Mesendoderm (in vitro differentiated cells): ENCODE measurements at regions not wholly inside any gene's neighbourhood (a gene's known extent, or its start where the extent isn't known, plus 50 kb on each side); places are given as distances from the start of the nearest gene placed in this dataset.

Experiments used
- DNase-seq: peaks from one replicate; pipeline ENCODE4 v3.0.0; 2013
- H2AK5ac ChIP-seq: 2 replicates; pipeline ENCODE4 v1.6.1; 2013; ENCODE audit warnings: low read length, inconsistent platforms
- H2BK120ac ChIP-seq: 2 replicates; pipeline ENCODE4 v1.6.1; 2013; ENCODE audit warnings: low read depth, mild to moderate bottlenecking, low read length, moderate library complexity, mixed read lengths
- H2BK15ac ChIP-seq: replicated peaks from 2 replicates; pipeline ENCODE4 v1.6.1; 2013; ENCODE audit warnings: low read depth, mild to moderate bottlenecking, moderate library complexity
- H2BK5ac ChIP-seq: 2 replicates; pipeline ENCODE4 v1.6.1; 2013; ENCODE audit warnings: low read length, inconsistent platforms
- H3K18ac ChIP-seq: 2 replicates; pipeline ENCODE4 v1.6.1; 2013; ENCODE audit warnings: mild to moderate bottlenecking, low read length, mixed read lengths
- H3K23ac ChIP-seq: one replicate; pipeline ENCODE4 v1.6.1; 2013; ENCODE audit warnings: low read length
- H3K27ac ChIP-seq: 2 replicates; pipeline ENCODE4 v1.5.1; 2013; ENCODE audit warnings: low read depth, mild to moderate bottlenecking, inconsistent platforms, low read length, moderate library complexity
- H3K27me3 ChIP-seq: 2 replicates; pipeline ENCODE4 v1.6.1; 2013; ENCODE audit warnings: low read length, control low read depth, mild to moderate bottlenecking, inconsistent platforms; ENCODE audit not compliant: insufficient read depth, poor library complexity
- H3K36me3 ChIP-seq: 2 replicates; pipeline ENCODE4 v1.6.1; 2013; ENCODE audit warnings: low read length, inconsistent platforms; ENCODE audit not compliant: control insufficient read depth, insufficient read depth
- H3K4ac ChIP-seq: one replicate; pipeline ENCODE4 v1.6.1; 2013; ENCODE audit warnings: low read depth, mild to moderate bottlenecking, low read length, moderate library complexity
- H3K4me1 ChIP-seq: 2 replicates; pipeline ENCODE4 v1.6.1; 2013; ENCODE audit warnings: low read depth, low read length, inconsistent platforms; ENCODE audit not compliant: control insufficient read depth
- H3K4me2 ChIP-seq: 2 replicates; pipeline ENCODE4 v1.6.1; 2013; ENCODE audit warnings: low read length
- H3K4me3 ChIP-seq: 2 replicates; pipeline ENCODE4 v1.5.1; 2013; ENCODE audit warnings: mild to moderate bottlenecking, low read length
- H3K56ac ChIP-seq: one replicate; pipeline ENCODE4 v1.6.1; 2013; ENCODE audit warnings: low read length
- H3K79me1 ChIP-seq: 2 replicates; pipeline ENCODE4 v1.6.1; 2013; ENCODE audit warnings: low read length, inconsistent platforms
- H3K79me2 ChIP-seq: 2 replicates; pipeline ENCODE4 v1.6.1; 2013; ENCODE audit warnings: mild to moderate bottlenecking, low read length; ENCODE audit not compliant: control insufficient read depth, insufficient read depth
- H3K9ac ChIP-seq: 2 replicates; pipeline ENCODE4 v1.6.1; 2013; ENCODE audit warnings: low read length, inconsistent platforms
- H4K5ac ChIP-seq: one replicate; pipeline ENCODE4 v1.6.1; 2013; ENCODE audit warnings: low read length
- H4K8ac ChIP-seq: one replicate; pipeline ENCODE4 v1.6.1; 2013; ENCODE audit warnings: low read depth, mild to moderate bottlenecking, control low read depth, low read length, moderate library complexity
- WGBS: extraction: QIAGEN DNeasy Blood & Tissue Kit; methylation state at CpG from one replicate; pipeline ENCODE4 v1.1.7; 2013; ENCODE audit warnings: low lambda C conversion rate, missing lambda C conversion rate; ENCODE audit not compliant: insufficient coverage; ENCODE audit errors: extremely low coverage; 5-methylcytosine and 5-hydroxymethylcytosine counted together

DNA sequence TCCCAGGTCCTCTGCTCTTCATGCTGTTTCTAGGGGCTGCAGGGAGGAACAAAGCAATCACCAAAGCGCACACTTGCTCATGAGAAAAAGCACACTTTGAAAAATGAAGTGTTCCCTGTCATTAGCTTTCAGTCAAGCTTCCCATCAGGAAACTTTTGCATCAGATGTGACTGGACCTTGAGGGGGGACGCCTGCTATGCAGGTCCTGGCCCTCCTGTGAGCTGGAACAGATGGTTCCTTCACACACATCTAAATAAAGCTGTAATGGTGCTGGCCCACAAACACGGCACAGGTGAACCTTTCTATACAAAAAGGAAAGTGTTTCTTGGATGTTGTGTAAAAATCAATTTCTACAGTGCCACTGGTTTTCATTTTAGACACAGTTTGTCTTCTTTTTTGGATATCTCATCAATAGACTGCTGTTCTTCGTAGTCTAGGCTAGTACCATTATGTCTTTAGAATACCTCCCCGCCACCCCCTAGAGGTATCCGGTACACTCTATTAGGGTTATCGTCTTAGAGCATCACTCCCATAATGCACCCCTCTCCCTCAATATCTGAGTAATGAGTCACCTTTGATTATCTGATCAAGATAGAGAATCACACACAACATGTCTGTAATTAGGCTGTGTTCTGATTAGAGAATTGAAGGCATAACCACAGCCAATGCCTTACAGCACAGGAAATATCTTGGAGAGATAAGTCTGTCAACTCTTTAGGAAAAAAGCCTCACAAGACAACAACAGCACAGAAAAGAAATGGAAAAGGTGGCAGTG lies 266.3 kb downstream of the TLR4 start:
- Histone ChIP-seq H4K5ac (no peak overlapping the region), H2BK15ac (no peak overlapping the region), H3K27ac (no peak overlapping the region), H2BK120ac (no peak overlapping the region), H3K4me1 (no peaks in the 10 kb centered on the region), H3K23ac (no peak overlapping the region), H3K18ac (no peak overlapping the region), H3K4me3 (no peak overlapping the region), H3K9ac (no peak overlapping the region), H2AK5ac (no peak overlapping the region), H3K36me3 (no peaks in the 10 kb centered on the region), H3K79me1 (no peaks in the 10 kb centered on the region), H3K4ac (no peak overlapping the region), H3K27me3 (no peaks in the 10 kb centered on the region), H4K8ac (no peak overlapping the region), H3K56ac (no peak overlapping the region), H2BK5ac (no peak overlapping the region), H3K79me2 (no peaks in the 10 kb centered on the region), H3K4me2 (no peak overlapping the region)
- WGBS: no CpG with 5 or more reads among the region's 7 CpGs
- peak; percentile 53 for DNase-seq

DNA sequence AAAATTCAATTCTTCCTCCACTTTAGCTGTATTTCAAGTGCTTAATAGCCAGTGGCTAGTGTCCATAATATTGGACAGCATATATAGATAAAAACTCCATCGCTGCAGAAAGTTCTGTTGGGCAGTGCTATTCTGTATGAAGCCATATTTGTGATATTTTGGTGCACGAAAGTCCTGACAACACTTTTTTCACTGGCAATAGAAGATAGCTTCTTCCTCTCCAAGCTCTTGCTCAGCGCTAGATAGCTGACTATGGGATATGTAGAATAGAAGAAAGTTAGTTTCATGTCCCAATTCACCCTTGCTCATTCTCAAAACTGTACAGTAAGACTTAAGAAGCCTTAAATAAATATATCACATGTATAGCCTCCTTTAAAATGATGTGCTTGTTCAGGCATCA lies 269.9 kb downstream of the TLR4 start:
- Histone ChIP-seq H3K27me3 (no peaks in the 10 kb centered on the region), H2AK5ac (no peak overlapping the region), H2BK5ac (no peak overlapping the region), H3K4me2 (no peak overlapping the region), H3K4me1 (no peaks in the 10 kb centered on the region), H4K5ac (no peak overlapping the region), H3K9ac (no peak overlapping the region), H3K18ac (no peak overlapping the region), H4K8ac (no peak overlapping the region), H3K23ac (no peak overlapping the region), H2BK15ac (no peak overlapping the region), H3K79me1 (no peaks in the 10 kb centered on the region), H3K27ac (no peak overlapping the region), H3K4me3 (no peak overlapping the region), H2BK120ac (no peak overlapping the region), H3K79me2 (no peaks in the 10 kb centered on the region), H3K4ac (no peak overlapping the region), H3K36me3 (no peaks in the 10 kb centered on the region), H3K56ac (no peak overlapping the region)
- DNase-seq: no peak
- no CpG with 5 or more reads among the region's 3 CpGs for WGBS

- no peaks in the 10 kb centered on the region for H3K79me2 ChIP-seq
- no peaks in the 10 kb centered on the region for H3K79me1 ChIP-seq
- H3K9ac ChIP-seq: no peak overlapping the region
Observed at GRCh38 chr9:117979914-117980313, 275.7 kb downstream of the TLR4 start.

DNA sequence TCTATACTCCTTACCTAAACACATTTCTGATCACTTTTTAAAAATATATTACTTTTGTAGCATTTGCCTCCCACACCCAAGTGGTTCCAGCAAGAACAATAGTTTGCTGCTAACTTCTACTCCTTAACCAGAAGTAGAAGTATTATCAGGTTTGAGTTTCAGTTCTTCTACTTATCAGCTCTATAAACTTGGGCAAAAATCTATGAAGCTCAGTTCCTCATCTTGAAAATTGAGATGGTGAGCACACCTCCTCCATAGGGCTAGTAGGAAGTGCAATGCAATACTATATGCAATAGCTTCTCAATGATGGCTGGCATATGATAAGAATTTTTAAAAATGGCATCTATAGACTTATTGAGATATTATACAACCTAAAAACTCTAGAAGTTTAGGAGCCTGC lies 283.7 kb downstream of the TLR4 start:
- Histone ChIP-seq H4K5ac (no peak overlapping the region), H2BK120ac (no peak overlapping the region)
- no peak for DNase-seq

More at GRCh38 chr9:117979914-117980313, 275.7 kb downstream of the TLR4 start:
- DNase-seq: no peak
- Histone ChIP-seq H2BK15ac (no peak overlapping the region), H3K56ac (no peak overlapping the region), H3K18ac (no peak overlapping the region), H3K4ac (no peak overlapping the region), H2BK5ac (no peak overlapping the region), H3K23ac (no peak overlapping the region), H2AK5ac (no peak overlapping the region), H3K27ac (no peak overlapping the region), H3K27me3 (no peaks in the 10 kb centered on the region), H3K4me3 (no peak overlapping the region), H3K4me1 (no peaks in the 10 kb centered on the region), H3K4me2 (no peak overlapping the region), H4K8ac (no peak overlapping the region), H3K36me3 (no peaks in the 10 kb centered on the region), H2BK120ac (no peak overlapping the region), H4K5ac (no peak overlapping the region)
- WGBS: no CpG with 5 or more reads among the region's 2 CpGs

DNA sequence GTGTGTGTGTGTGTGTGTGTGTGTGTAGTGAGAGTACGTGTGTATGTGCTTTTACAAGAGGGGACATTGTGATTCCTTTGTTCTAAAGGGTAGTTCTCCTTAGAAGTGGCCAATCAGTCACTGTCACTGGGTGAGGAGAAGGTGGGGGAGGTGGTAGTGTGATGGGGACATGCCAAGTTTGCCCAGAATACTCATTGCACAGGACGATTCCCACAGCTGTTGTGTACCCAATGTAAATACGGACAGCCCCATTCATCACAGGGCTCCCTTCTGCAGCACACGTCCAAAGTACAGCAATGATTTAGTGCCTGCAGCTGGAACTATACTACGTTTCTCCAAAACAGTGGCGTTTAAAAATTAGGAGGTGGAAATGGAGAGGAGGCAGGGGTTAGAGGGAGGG lies 287.8 kb downstream of the TLR4 start:
- no peak overlapping the region for H2BK120ac ChIP-seq
- no peak for DNase-seq

More for the DNA sequence above, 283.7 kb downstream of the TLR4 start:
- no peaks in the 10 kb centered on the region for H3K79me1 ChIP-seq
- no peak overlapping the region for H3K27ac ChIP-seq
- no peak overlapping the region for H3K4me2 ChIP-seq
- H3K4me3 ChIP-seq: no peak overlapping the region
- H3K79me2 ChIP-seq: no peaks in the 10 kb centered on the region
- no peak overlapping the region for H3K18ac ChIP-seq
- no peak overlapping the region for H2AK5ac ChIP-seq
- no peaks in the 10 kb centered on the region for H3K36me3 ChIP-seq
- no peaks in the 10 kb centered on the region for H3K27me3 ChIP-seq
- no peak overlapping the region for H3K9ac ChIP-seq
- no peak overlapping the region for H4K8ac ChIP-seq
- H3K4ac ChIP-seq: no peak overlapping the region
- H2BK15ac ChIP-seq: no peak overlapping the region
- H3K23ac ChIP-seq: no peak overlapping the region
- no peaks in the 10 kb centered on the region for H3K4me1 ChIP-seq
- H3K56ac ChIP-seq: no peak overlapping the region
- no peak overlapping the region for H2BK5ac ChIP-seq

GRCh38 chr9:118000581-118000980 lies 296.4 kb downstream of the TLR4 start:
- no peak for DNase-seq
- Histone ChIP-seq H4K5ac (no peak overlapping the region), H3K9ac (no peak overlapping the region), H3K27ac (no peak overlapping the region), H3K4me2 (no peak overlapping the region), H4K8ac (no peak overlapping the region), H3K36me3 (no peaks in the 10 kb centered on the region), H3K23ac (no peak overlapping the region), H3K4ac (no peak overlapping the region), H3K4me1 (no peaks in the 10 kb centered on the region), H3K79me2 (no peaks in the 10 kb centered on the region), H2BK15ac (no peak overlapping the region), H3K27me3 (no peaks in the 10 kb centered on the region), H2BK5ac (no peak overlapping the region), H3K56ac (no peak overlapping the region), H2BK120ac (no peak overlapping the region), H2AK5ac (no peak overlapping the region), H3K79me1 (no peaks in the 10 kb centered on the region), H3K4me3 (no peak overlapping the region), H3K18ac (no peak overlapping the region)
- no CpG with 5 or more reads among the region's 3 CpGs for WGBS

More for the DNA sequence above, 287.8 kb downstream of the TLR4 start:
- no peak overlapping the region for H3K4me3 ChIP-seq
- no peak overlapping the region for H3K4ac ChIP-seq
- no CpG with 5 or more reads among the region's 6 CpGs for WGBS
- H3K4me2 ChIP-seq: no peak overlapping the region
- H4K5ac ChIP-seq: no peak overlapping the region
- no peaks in the 10 kb centered on the region for H3K79me2 ChIP-seq
- no peaks in the 10 kb centered on the region for H3K27me3 ChIP-seq
- H3K27ac ChIP-seq: no peak overlapping the region
- no peaks in the 10 kb centered on the region for H3K36me3 ChIP-seq
- H2BK5ac ChIP-seq: no peak overlapping the region
- no peak overlapping the region for H3K56ac ChIP-seq
- no peaks in the 10 kb centered on the region for H3K79me1 ChIP-seq
- no peak overlapping the region for H3K9ac ChIP-seq
- H4K8ac ChIP-seq: no peak overlapping the region
- no peaks in the 10 kb centered on the region for H3K4me1 ChIP-seq
- H2BK15ac ChIP-seq: no peak overlapping the region
- no peak overlapping the region for H3K23ac ChIP-seq
- no peak overlapping the region for H3K18ac ChIP-seq
- H2AK5ac ChIP-seq: no peak overlapping the region
